Fibroblast of lung (primary cell): ENCODE measurements at regions not wholly inside any gene's neighbourhood (a gene's known extent, or its start where the extent isn't known, plus 50 kb on each side); places are given as distances from the start of the nearest gene placed in this dataset.

Source experiments
- CTCF ChIP-seq, 2 donors: IDR thresholded peaks in 1 of 2; conservative IDR thresholded peaks in 1 of 2; 1 replicate in 1 of 2; 2 replicates in 1 of 2; pipeline ENCODE4 v1.5.1; 2011 to 2012; ENCODE audit warnings: low read length in 2 of 2, control low read depth in 1 of 2, inconsistent platforms in 1 of 2, low read depth in 1 of 2, mild to moderate bottlenecking in 1 of 2
- EZH2 ChIP-seq: IDR thresholded peaks from 2 replicates; pipeline ENCODE4 v1.5.1; 2012; ENCODE audit warnings: low read length, control low read depth, mild to moderate bottlenecking; ENCODE audit errors: missing control alignments

GRCh38 chr9:90005388-90005787 is 400.6 kb downstream of the GADD45G start:
- TF ChIP-seq CTCF (conservative IDR thresholded peaks at IDR 0.05 in 1 of 2, IDR thresholded peaks at IDR 0.05 in 1 of 2; ENCODE audit: low read depth in 1 of 2, low read length in 2 of 2): no peak
- TF ChIP-seq EZH2: no peak
